SIG-M5 treated with dmso at 0.1 percent for 504 hours (cell line): ENCODE measurements at regions not wholly inside any gene's neighbourhood (a gene's known extent, or its start where the extent isn't known, plus 50 kb on each side); places are given as distances from the start of the nearest gene placed in this dataset.
A peak's percentile ranks its signal among the peaks of the same experiment; 100 is the strongest.

Experiments used
- DNase-seq: peaks from one replicate; lab custom pipeline; 2025; ENCODE audit not compliant: unreplicated experiment; lab: John Stamatoyannopoulos, UW

- DNase-seq = no peak
These were observed 86.5 kb downstream of the CD164 start for GRCh38 chr6:109295774-109296156.

GRCh38 chr6:109295109-109295773 lies 87.0 kb downstream of the CD164 start:
- DNase-seq = no peak

DNA sequence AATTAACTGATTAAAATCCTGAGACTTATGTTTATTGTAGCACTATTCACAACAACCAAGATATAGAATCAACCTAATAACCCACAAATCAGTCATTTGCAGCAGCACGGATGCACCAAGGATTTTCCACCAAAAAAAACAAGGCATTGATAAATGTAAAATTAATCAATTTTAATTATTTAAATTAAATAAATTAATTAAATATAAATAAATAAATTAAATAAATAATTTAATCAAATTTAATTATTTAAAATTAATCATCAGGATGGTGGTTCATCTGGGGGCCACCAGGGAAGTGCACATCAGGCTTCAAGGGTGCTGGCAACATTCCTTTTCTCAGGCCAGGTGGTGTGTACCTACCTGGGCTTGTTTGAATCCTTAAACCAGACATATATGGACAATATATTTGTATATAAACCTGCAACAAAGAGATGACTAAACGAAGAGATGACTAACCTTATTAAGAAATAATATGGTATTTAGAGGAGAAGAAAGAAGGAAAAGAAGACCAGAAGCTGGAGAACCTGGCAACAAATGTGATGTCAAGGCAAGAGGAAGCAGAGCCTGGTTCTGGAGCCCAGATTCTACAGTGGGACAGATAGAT lies 89.2 kb downstream of the CD164 start:
- DNase-seq = no peak

DNA sequence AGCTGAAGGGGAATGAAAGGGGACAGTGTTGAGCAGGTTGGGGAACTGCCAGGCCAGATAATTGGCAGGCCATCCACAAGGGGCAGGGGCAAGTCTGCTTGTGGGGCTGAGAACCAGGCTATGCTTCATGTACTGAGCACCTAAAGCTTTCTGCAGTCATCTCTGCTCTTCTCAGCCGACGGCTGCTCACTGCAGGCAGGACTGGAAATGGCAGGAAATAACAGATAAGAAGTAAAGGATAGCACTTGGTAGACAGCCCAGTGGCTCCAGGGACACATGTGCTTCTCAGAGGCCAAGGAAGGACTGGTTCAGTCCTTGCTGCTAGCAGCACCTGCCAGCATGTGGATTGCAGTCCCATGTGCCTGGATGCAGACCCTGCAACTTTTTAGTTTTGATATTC lies 89.8 kb downstream of the CD164 start:
- no peak for DNase-seq

DNA sequence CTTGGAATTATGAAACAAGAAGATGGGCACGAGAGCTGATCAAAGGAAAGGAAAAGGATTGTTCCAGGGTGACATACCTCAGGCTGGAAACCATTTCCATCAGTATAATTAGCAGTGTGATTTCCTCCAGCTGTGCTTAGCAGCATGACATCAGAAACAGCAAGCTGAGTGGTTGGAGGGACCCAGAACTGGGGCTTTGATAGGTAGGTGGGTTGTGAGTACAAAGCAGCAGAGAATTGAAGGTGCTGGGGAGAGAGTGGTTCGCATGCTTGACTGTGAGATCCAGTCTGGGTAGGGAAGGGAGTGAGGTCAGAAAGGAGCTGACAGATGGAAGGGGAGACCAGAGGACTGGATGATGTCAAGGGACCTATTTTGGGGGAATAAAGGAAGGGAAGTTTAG lies 90.4 kb downstream of the CD164 start:
- DNase-seq = no peak

GRCh38 chr6:109290143-109290931 lies 91.9 kb downstream of the CD164 start:
- no peak for DNase-seq

DNA sequence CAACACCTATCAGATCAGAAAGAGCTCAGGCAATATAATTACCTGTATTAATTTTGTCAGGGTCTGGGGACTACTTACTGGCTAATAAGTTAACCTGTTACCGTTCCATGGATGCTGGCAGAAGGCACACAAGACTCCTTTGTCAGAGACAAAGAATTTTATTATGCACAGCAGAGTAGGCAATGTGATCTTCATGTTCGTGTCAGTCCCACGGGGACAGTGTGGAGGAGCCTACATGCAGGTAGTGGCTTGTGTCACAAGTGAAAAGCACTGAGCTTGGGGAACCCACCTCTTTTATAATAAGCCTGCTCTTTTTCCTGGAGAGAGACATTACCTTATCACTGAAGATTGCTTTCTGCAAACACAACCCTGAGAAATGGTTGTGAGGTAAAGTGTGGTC lies 96.9 kb downstream of the CD164 start:
- DNase-seq = no peak

GRCh38 chr6:109284675-109285074 lies 97.6 kb downstream of the CD164 start:
- no peak for DNase-seq

GRCh38 chr6:109282756-109283155 lies 99.5 kb downstream of the CD164 start:
- peak; percentile 90 for DNase-seq

DNA sequence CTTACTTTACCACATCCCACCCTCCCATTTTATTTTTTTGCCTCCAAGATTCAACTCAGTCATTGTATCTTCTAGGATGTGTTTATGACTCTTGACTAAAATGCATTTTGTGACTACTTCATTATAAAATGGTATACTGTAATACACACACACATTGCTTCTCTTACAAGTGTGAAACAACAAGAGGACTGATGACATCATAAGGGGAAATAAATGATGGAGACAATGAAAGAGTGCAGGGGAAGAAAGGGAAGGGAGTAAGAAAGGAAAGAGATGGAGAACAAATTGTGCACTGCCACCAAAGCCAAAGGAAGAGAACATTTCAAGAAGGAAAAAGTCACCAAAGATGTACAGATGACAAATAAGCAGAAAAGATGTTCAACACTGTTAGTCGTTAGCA lies 102.6 kb downstream of the CD164 start:
- DNase-seq = no peak

DNA sequence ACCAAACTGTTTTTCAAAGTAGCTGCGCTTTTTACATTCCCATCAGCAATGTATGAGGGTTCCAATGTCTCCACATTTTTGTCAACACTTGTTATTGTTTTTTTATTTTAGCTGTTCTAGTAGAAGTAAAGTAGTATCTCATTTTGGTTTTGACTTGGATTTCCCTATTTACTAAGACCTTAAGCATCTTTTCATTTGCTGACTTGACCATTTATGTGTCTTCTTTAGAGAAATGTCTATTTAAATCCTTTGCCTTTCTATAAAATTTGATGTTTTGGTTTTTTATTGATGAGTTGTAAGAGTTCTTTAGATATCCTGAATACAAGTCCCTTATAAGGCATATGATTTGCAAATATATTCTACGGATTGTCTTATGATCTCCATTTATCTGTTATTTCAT lies 110.6 kb downstream of the CD164 start:
- DNase-seq = no peak

DNA sequence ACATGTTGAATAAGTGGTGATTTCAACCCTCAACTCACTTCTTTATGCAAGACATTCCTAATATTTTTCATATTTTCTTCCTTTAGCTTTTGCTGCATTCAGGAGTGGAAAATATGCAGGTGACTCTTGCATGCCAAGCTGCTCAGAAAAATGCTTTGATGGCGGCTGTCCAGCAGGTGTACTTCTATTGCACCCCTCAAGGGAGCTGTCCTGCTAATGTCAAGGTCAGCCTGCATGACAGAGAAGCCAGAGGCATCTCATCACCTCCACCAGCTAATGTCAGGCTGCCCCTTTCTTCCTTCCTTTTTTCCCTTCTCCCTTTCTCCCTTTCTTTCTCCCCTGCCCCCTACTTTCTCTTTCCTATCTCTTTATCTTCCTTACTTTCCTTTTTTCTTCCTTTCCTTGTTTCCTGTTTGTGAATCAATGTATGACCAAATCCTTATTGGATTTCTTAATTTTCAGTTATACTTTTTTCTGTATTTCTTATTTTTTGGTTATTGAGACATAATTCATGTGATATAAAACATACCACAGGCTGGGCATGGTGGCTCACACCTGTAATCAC lies 112.2 kb downstream of the CD164 start:
- no peak for DNase-seq

DNA sequence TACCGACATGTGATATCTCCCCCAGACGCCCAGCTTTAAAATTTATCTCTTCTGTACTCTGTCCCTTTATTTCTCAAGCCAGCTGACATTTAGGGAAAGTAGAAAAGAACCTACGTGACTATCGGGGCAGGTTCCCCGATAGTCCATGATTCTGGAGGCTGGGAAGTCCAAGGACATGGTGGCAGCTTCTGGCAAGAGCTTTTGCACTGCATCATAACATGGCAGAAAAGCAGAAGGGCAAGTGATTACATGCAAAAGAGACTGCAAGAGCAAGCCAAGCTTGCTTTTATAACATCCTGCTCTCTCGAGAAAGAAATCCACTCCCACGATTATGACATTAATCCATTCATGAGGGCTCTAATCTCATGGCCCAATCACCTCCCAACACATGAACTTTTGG lies 113.2 kb downstream of the CD164 start:
- DNase-seq = no peak

DNA sequence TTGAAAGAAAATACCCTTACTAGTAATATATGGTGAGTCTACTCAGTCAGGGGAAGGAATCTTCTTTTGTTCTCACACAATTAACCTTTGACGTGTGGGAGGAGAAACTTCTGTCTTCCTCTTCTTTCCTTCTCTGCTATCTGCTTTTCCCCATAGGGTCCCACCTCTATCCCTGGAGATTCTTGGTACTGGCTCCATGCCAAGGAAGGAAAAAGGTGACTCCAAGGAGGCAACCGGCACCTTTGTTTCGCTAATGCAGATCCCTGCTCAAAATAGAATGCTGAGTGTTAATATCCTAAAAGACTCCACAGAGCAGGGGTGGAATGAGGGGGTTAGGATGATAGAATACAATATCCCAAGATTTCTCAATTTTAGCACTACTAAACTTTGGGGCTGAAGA lies 116.7 kb downstream of the CD164 start:
- DNase-seq = no peak

DNA sequence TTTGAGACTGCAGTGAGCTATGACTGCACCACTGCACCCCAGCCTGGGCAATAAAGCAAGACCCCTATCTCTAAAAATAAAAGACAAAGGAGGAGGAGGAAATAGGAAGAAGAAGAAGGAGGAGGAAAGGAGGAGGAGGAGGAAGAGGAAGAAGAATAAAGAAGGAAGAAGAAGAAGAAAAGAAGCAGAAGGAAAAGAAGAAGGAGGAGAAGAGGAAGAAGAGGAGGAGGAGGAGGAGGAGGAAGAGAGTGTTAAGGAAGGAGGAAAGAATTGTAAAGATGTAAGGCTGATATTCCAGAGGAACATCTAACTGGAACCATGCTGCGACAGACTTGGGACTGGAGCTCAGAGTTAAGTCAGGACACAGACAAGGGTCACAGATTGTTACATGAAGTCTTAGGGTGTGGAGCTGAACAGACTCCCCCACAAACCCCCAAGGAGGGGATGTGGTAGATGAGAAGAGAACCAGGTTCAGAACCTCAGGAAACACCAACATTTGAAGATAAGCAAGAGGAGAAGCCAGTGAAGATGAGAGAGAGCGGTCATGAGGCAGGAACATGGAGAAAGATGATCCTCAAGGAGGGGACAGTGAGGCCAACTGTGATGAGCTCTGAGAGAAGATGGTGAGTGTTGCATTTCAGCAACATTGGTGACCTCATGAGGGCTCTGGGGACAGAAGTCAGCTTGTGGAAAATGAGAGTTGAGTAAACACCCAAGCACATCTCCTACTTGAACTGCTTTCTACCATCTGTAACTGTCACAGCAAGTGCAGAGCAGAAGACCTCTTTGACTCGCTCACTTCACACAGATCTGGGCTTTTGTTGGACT lies 118.2 kb downstream of the CD164 start:
- no peak for DNase-seq

DNA sequence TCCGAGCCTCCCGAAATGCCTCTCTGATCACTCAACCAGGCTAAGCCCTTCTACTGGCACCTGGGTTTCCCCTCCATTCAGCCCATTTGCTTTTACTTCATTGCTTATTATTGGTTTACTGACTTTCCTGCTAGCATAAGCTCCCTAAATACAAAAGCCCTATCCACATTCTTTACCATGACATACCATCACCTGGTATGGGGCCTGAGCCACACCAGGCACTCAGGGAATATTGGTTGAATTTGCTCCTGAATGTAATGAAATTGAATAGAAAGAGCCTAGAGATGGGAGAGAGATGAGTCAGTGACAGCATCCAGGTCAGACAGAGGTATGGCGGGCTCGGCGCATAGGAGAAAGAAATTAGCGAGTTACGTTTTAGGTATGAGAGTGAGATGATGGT lies 120.0 kb downstream of the CD164 start:
- DNase-seq = no peak

GRCh38 chr6:109261811-109262210 lies 120.5 kb downstream of the CD164 start:
- DNase-seq = no peak

DNA sequence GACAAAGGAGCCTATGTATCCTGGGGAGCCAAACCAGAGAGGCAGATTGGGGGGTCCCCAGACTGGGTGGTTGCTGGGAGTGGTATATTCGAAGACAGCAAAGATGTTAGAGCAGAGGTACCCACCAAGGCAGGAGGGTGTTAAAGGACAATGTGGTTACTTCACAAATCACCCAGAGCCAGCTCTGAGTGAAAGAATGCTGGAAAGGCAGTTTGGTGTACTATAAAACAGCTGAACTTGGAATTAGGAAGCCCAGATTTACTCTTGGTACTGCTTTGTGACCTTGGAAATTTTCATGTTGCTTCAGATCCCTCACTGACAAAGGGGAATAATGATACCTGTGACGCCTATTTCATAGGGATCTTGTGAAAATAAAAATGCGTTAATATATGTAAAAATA lies 121.6 kb downstream of the CD164 start:
- DNase-seq = no peak

DNA sequence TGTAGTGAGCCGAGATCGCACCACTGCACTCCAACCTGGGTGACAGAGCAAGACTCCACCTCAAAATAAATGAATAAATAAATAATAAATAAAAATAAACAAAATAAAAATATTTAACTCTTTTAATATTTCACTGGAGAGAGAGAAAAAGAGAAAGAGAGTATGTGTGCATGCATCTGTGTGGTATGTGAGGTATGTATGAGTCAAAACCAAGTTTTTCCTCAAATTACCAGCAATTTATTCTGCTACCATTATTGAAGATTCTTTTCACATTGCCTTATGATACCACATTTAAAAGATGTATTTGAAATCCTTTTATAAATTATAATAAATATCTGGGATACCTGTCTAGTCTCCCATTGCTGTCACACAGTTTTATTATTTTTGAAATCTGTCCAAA lies 122.1 kb downstream of the CD164 start:
- no peak for DNase-seq

DNA sequence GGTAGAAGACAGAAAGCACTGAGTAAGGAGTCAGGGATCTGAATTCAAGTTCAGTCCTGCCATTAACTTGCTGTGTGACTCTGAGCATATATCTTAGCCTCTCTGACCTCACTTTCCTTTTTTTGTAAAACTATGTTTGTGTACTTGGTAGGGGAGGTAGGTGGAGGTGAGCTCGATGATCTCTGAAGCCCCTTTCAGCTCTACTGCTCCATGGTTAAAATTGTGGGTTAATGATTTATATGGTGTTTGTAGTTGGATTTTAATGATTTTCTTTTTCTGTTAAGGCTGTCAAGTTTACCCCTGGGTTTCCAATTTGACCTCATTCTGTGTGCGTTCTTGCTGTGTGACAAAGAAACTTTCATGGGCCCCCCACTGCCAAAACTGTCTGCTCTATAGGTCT lies 124.1 kb downstream of the CD164 start:
- no peak for DNase-seq

DNA sequence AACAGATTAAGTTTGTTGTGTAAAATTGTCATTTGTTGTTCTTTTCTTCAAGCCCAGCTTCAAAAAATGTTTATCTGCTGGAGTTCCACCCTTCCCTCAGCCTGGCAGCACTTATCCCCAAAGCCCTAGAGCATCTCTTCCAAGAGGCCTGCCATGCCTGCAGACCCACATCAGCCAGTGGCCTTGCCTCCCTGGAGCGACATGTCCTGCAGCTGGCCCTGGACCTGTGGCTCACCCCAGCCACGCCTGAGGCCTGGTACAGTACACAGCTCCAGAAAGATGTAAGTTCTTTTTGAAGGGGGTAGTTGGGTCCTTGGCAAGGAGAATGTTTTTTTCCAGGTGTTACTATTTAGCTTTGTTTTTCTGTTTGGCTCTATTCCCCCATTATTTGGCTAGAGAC lies 124.8 kb downstream of the CD164 start:
- no peak for DNase-seq
